Lower leg skin (tissue), 3 donors: ENCODE measurements at regions not wholly inside any gene's neighbourhood (a gene's known extent, or its start where the extent isn't known, plus 50 kb on each side); places are given as distances from the start of the nearest gene placed in this dataset.
"Not testable (repeated sequence)": the region's sequence is repeated elsewhere in the genome, so short reads cannot be mapped to it uniquely, and the experiment has no call there.

Experiments used
- CTCF ChIP-seq, 3 donors: fragments of 450-650 bp; IDR thresholded peaks; one replicate each; pipeline ENCODE4 v1.5.1; 2016; ENCODE audit warnings: antibody characterized with exemption in 3 of 3, mild to moderate bottlenecking in 3 of 3, moderate library complexity in 2 of 3
- POLR2A ChIP-seq, 2 donors: fragments of 450-650 bp; IDR thresholded peaks; one replicate each; pipeline ENCODE4 v1.6.1; 2016 to 2017; ENCODE audit warnings: antibody characterized with exemption in 2 of 2, mild to moderate bottlenecking in 1 of 2, moderate library complexity in 1 of 2

- not testable (repeated sequence) for TF ChIP-seq CTCF, POLR2A (IDR thresholded peaks at IDR 0.05)
These were observed 823.6 kb upstream of the TPTE start for GRCh38 chr21:9697751-9698150.
